NCI-H146 treated with DMSO at 0.1 percent for 48 hours (cell line): ENCODE measurements at regions not wholly inside any gene's neighbourhood (a gene's known extent, or its start where the extent isn't known, plus 50 kb on each side); places are given as distances from the start of the nearest gene placed in this dataset.
"Not testable (repeated sequence)": the region's sequence is repeated elsewhere in the genome, so short reads cannot be mapped to it uniquely, and the experiment has no call there.

Source experiments
- DNase-seq: peaks from one replicate; lab custom pipeline; 2025; ENCODE audit not compliant: unreplicated experiment; lab: John Stamatoyannopoulos, UW

- no peak for DNase-seq
These were observed 419.4 kb downstream of the ISL1 start for GRCh38 chr5:51802551-51803184.

- no peak for DNase-seq
These were observed 423.4 kb downstream of the ISL1 start for GRCh38 chr5:51806677-51807076.

GRCh38 chr5:51810592-51810991 is 427.3 kb downstream of the ISL1 start:
- no peak for DNase-seq

GRCh38 chr5:51811883-51812471 is 428.7 kb downstream of the ISL1 start:
- no peak for DNase-seq

GRCh38 chr5:51814817-51815216 is 431.6 kb downstream of the ISL1 start:
- DNase-seq, result not testable (repeated sequence)

GRCh38 chr5:51816427-51816826 is 433.2 kb downstream of the ISL1 start:
- no peak for DNase-seq

GRCh38 chr5:51821697-51822096 is 438.4 kb downstream of the ISL1 start:
- no peak for DNase-seq

- no peak for DNase-seq
These were observed 446.0 kb downstream of the ISL1 start for GRCh38 chr5:51829230-51829629.

GRCh38 chr5:51829691-51830090 is 446.4 kb downstream of the ISL1 start:
- no peak for DNase-seq

- no peak for DNase-seq
These were observed 449.8 kb downstream of the ISL1 start for GRCh38 chr5:51832934-51833470.

- no peak for DNase-seq
These were observed 455.2 kb downstream of the ISL1 start for GRCh38 chr5:51838459-51838858.

GRCh38 chr5:51843893-51844292 is 460.6 kb downstream of the ISL1 start:
- DNase-seq, result no peak

GRCh38 chr5:51846015-51846414 is 462.8 kb downstream of the ISL1 start:
- no peak for DNase-seq

- DNase-seq, result no peak
These were observed 476.4 kb downstream of the ISL1 start for GRCh38 chr5:51859624-51860023.

GRCh38 chr5:51860532-51861018 is 477.3 kb downstream of the ISL1 start:
- no peak for DNase-seq

- no peak for DNase-seq
These were observed 488.9 kb downstream of the ISL1 start for GRCh38 chr5:51872144-51872543.

- no peak for DNase-seq
These were observed 498.7 kb downstream of the ISL1 start for GRCh38 chr5:51881901-51882300.

- no peak for DNase-seq
These were observed 499.4 kb downstream of the ISL1 start for GRCh38 chr5:51882647-51883046.

- DNase-seq, result no peak
These were observed 506.5 kb downstream of the ISL1 start for GRCh38 chr5:51889703-51890102.

- DNase-seq, result no peak
These were observed 507.3 kb downstream of the ISL1 start for GRCh38 chr5:51890435-51891116.

- no peak for DNase-seq
These were observed 509.4 kb downstream of the ISL1 start for GRCh38 chr5:51892680-51893079.

- DNase-seq, result no peak
These were observed 512.6 kb downstream of the ISL1 start for GRCh38 chr5:51895834-51896233.
